H1 (cell line): ENCODE measurements at regions not wholly inside any gene's neighbourhood (a gene's known extent, or its start where the extent isn't known, plus 50 kb on each side); places are given as distances from the start of the nearest gene placed in this dataset.

ENCODE experiments used
- KDM5A ChIP-seq: fragments of 200-600 bp; IDR thresholded peaks from 2 replicates; pipeline ENCODE4 v1.7.1; 2012; ENCODE audit warnings: mild to moderate bottlenecking, low read length, inconsistent platforms, mixed read lengths
- SAP30 ChIP-seq: fragments of 300-600 bp; sonication (generic); IDR thresholded peaks from 2 replicates; pipeline ENCODE4 v1.7.1; 2012; ENCODE audit warnings: low read length, moderate library complexity, mild to moderate bottlenecking, inconsistent platforms; ENCODE audit not compliant: insufficient read depth, insufficient replicate concordance
- SP1 ChIP-seq: IDR thresholded peaks from 2 replicates; pipeline ENCODE4 v1.6.1; 2011; ENCODE audit warnings: low read depth, low read length
- YY1 ChIP-seq: IDR thresholded peaks from 2 replicates; pipeline ENCODE4 v1.6.1; 2011; ENCODE audit warnings: low read depth, mild to moderate bottlenecking, low read length
- TF ChIP-seq, protein P1 (sequence below): IDR thresholded peaks from 2 replicates; pipeline ENCODE4 v1.6.1; 2011; ENCODE audit warnings: low read length, improper control_type of control experiment
- TF ChIP-seq, protein P2 (sequence below): IDR thresholded peaks from 2 replicates; pipeline ENCODE4 v1.6.1; 2012; ENCODE audit warnings: low read length, inconsistent platforms

DNA sequence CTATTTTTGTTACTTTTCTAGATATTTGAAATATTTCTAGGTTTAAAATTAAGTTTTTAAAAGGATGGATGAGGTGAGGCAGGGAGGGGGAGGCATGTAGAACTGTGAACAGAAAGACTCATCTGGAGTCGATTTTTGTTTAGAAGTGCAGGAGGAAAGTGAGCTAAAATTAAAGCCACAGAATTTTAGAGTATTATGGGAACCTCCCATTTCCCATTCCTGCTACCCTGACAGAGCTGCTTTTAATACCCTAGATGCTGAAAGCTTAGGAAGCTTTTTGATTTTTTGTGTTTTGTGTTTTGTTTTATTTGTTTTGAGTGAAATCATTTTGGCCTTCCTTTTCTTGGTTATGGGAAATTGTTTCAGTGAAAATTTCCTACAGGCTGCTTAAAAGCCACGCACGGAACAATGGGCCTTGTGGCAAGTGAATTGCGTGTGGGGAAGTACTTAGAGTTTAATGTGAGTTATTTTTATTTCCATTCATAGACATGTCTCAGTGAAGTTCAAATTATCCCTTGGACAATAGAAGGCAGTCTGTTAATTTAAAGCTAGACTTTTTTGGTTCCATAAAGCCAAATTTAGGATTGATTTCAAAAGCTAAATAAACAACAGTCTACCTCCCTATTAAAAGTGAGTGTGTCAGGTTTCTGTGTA lies 102.0 kb upstream of the HDAC9 start (continued):
- TF ChIP-seq, protein P1, sequence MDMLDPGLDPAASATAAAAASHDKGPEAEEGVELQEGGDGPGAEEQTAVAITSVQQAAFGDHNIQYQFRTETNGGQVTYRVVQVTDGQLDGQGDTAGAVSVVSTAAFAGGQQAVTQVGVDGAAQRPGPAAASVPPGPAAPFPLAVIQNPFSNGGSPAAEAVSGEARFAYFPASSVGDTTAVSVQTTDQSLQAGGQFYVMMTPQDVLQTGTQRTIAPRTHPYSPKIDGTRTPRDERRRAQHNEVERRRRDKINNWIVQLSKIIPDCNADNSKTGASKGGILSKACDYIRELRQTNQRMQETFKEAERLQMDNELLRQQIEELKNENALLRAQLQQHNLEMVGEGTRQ = no peak
- no peak for TF ChIP-seq KDM5A
- no peak for TF ChIP-seq SP1
- no peak for TF ChIP-seq YY1
- TF ChIP-seq, protein P2, sequence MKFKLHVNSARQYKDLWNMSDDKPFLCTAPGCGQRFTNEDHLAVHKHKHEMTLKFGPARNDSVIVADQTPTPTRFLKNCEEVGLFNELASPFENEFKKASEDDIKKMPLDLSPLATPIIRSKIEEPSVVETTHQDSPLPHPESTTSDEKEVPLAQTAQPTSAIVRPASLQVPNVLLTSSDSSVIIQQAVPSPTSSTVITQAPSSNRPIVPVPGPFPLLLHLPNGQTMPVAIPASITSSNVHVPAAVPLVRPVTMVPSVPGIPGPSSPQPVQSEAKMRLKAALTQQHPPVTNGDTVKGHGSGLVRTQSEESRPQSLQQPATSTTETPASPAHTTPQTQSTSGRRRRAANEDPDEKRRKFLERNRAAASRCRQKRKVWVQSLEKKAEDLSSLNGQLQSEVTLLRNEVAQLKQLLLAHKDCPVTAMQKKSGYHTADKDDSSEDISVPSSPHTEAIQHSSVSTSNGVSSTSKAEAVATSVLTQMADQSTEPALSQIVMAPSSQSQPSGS = no peak
- no peak for TF ChIP-seq SAP30
